HG03097 (cell line): ENCODE measurements at regions not wholly inside any gene's neighbourhood (a gene's known extent, or its start where the extent isn't known, plus 50 kb on each side); places are given as distances from the start of the nearest gene placed in this dataset.
"Not testable (repeated sequence)": the region's sequence is repeated elsewhere in the genome, so short reads cannot be mapped to it uniquely, and the experiment has no call there.

ENCODE experiments used
- ATAC-seq: cut with Tn5 transposase; IDR thresholded peaks from one replicate; pipeline ENCODE4 v1.9.1; 2021; ENCODE audit not compliant: unreplicated experiment, low FRiP score

DNA sequence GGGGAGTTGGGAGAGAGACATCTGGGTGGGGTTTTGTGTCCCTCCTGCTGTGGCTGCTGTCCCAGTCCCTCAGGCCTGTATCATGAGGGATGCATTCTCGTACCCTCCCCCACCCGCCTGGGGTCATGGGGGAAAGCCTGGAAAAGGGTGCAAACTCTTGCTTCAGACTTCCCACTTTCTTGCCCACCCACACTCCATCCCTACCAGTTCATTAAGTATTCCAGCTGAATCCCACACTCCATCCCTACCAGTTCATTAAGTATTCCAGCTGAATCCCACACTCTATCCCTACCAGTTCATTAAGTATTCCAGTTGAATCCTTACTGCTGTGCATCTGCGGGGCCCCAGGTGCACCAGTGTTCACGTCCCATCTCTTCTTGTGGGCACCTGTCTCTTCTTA, 116.3 kb downstream of the ACAA2 start:
- no peak for ATAC-seq

DNA sequence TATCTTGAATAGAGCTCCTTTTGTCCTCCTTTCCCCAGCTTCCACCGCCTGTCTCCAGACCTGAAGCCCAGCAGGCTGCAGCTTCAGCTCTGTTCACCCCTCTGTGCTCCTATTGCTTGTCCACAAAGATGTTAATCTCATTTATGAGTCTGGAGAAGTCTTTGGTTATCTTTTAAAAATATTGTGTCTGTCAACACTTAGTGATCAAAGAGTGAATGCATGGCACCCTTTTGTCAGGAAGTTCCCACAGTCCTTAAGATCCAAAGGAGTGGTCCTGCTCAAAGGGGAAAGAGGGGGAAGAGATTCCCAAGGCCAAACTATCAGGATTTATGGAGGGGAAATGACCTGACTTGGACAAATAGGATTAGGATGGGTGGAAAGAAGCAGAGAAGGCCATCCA, 118.9 kb downstream of the ACAA2 start:
- no peak for ATAC-seq

DNA sequence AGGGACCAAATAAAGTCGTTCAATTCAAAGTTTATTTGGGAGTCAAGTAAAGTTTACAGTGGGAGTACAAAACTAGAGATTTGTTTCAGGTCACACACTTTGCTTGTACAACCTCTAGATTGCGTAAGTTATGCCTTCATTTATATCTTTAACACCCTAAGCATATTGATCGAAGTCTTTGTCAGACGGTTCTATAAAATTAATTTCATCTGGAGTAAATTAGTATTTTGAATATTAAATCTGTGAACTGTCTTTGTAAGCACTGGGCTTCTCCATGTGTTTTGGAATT, 119.7 kb downstream of the ACAA2 start:
- ATAC-seq = no peak

DNA sequence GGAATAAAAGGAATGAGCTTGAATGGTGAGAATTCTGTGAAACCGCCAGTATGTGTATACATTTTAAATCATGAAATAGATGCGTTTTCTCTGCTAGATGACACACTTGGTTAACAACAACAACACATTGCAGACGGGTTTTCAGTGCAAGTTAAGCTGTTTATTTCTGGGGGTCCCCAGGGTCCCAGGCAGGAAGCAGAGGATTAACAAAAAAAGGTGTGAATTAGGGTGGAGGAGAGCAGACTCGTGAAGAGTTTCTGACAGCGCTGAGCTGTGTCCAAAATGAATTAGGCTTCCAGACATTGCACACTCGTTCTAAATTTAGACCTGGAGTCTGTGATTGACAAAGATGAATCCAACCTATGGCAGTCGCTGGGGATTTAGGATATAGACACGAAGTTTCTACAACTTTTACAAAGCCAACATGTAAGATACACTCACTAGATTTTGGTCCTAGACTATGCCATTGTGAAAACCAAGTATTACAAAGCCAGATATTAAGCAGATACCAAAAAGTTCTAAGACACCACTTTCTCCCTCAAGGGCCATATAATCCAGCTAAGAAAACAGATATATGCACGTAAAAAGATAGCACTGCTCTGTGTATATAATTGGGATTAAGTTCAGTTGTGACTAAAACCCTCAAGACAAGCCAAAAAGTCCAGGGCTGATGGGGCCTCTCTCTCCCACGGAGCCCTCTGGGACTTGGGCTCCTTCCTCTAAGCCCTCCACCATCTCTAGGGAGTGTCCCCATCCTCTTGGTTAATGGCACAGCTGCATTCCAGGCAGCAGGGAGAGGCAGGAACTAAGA, 120.2 kb downstream of the ACAA2 start:
- ATAC-seq = no peak

DNA sequence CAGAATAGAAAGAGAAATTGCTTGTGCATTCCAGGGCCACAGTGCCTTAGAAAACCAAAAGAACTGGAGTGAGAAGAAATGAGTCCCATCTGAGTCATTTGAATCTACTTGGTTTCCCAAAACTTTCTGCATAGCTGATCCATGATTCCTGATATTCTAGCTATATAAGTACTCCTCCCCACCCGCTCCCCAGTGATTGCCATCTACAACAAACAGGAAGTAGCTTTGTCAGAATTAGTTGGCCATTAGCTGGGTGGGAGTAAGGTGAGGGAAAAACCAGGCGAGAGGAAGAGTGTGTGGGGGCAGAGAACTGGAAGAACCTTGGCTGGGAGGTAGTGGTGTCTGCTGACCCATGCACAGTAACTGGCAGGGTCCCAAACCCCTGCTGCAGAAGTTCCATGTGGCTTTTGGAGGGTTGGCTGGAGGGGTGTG, 122.1 kb downstream of the ACAA2 start:
- no peak for ATAC-seq

DNA sequence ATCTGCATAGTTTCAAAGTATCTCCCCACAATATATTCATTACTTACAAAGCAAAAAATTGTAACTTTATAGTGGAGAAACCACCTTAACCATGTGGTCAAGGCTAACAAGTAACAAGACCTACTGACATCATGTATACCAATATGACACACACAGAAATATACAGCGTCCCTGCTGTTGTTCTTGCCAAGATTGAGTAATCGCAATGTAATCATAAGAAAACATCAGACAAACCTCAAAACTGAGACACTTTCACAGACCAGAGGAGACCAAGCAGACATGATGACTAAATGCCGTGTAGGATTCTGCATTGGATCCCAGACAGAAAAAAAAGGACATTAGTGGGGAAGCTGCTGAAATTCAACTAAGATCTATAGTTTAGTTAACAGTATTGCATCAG, 123.0 kb downstream of the ACAA2 start:
- ATAC-seq = no peak

DNA sequence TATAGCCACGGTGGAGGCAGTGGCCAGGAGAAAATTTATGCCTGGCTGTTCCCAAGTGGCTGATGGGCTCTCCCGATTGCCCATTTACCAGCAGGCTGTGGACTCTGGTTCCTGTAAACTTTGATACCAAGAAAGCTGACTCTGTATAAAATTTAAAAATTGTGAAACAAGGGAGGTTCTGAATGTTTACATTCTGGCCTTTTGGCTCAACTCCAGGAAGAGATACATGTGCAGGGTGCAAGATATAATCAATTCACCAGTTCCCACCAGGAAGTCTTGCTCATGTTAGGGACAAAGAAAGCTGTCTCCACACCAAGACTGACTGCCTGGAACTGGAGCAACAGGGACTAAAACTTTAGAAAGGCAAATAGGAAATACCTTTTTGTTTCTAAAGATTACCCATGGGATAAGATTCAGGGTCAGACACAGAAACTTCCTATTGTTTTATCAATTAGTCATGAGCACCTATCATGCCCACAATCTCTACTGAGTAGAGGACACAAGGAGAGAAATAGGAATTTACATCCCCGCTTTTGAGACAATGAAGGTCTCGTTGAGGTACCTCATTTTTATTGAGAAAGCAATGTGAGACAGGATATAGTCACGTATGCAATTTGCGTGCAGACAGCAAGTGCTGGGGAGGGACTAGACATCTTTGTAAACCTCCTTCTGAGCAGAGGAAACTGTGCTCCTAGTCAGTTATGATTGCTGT, 123.5 kb downstream of the LIPG start:
- ATAC-seq = no peak

DNA sequence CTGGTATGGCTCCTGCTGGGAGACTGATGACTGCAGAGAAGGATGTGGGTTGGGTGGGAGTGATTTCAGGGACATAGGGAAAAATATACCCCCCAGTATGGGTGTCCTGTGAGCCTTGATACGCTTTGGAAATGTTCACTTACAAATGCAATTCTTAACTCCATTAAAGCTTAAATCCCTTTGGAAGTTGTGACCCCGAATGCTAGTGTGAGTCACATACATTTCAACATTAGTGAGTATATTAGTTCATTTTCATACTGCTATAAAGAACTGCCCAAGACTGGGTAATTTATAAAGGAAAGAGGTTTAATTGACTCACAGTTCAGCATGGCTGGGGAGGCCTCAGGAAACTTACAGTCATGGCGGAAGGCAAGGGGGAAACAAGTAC, 120.9 kb downstream of the LIPG start:
- not testable (repeated sequence) for ATAC-seq

DNA sequence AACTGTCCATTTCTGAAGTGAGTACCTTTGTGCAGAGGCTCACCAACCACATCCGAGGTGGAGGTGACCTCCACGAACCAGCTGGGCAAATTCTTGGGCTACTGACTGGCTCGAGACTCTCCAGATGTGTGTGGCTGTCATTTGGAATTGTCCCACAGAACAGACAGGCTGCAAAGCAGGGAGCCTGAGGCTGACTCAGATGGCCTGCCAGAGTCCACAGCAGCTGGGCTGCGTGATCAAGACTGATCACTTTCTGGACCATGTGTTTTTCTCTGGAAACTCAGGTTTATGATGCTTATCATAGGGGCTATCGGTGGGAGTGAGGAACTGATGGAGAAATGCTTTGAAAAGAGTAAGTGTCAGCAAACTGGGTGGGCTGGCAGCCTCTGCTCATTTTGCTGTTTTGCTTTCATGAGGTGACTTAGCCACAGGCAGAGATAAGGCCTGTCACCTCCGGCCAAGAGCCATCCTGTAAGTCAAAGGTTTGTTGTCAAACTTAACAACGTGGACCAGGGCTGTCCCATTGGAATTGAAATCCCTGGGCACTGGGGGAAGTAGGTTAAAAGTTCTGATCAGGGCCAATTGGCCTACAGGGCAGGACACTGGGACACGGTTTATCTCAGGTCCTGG, 120.4 kb downstream of the LIPG start:
- no peak for ATAC-seq

DNA sequence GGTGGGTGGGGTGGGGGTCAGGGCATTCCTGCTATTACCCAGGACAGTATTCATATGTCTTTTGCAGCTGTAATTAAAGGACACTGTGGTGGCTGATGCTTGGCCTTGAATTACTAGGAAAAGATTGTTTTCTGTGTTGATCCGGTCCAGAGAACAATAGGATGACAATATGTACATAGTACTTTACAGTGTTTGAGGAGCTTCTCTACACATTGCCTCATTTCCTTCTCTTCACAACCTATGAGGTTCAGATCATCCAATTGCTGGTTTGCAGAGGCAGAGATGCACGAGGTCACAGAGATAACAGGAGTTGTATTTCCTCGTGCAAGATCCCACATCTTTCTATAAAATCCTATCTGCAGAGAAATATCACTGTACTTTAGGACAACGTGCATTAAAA, 119.5 kb downstream of the LIPG start:
- no peak for ATAC-seq

DNA sequence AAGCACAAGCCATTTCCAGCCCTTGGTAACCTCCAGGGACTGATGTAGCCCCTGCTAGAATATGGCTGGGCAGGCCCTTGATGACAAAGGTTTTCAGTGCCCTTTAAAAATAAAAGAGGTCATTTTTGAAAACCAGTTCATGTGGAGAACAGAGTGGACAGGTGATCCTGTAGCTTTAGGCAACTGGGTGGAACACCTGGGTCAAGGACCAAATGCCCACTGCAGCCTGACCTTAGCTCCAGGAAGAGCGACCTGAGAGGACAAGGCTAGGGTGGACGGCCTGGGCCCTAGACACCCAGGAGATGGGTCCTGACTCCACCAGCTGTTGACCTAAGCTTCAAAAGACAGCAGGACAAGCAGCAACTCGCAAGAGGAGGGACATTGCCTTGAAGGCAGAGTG, 116.6 kb downstream of the LIPG start:
- ATAC-seq = no peak

DNA sequence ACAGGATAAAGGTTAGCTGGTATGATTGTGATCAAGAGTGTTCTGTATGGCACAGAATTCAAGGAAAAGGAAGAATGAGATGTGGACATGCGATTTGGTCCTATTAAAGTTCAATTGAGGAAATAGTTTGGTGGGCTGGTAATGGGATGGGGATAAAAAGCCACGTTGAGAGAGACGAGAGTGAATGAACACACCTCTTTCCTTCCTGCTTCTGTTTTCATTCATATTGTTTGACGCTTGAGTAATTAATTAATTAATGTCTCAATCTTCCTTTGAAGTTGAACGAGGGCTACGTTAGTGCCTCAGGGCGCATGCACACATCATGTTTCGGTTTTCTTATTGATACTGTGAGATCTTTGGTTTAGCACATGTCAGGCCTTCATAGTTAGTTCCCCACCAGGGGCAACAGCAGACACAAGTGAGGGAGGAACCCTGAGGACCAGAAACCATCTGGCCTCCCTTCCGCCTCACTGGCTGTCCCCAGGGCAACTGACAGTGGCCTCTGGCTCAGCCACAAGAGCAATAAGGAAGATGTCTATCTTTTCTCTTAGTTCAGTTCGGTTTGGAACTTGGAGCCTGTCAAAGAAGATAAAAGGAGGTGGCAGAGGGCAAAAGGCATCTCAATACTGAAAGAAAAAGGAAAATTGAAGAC, 116.0 kb downstream of the LIPG start:
- peak; percentile 88 for ATAC-seq

DNA sequence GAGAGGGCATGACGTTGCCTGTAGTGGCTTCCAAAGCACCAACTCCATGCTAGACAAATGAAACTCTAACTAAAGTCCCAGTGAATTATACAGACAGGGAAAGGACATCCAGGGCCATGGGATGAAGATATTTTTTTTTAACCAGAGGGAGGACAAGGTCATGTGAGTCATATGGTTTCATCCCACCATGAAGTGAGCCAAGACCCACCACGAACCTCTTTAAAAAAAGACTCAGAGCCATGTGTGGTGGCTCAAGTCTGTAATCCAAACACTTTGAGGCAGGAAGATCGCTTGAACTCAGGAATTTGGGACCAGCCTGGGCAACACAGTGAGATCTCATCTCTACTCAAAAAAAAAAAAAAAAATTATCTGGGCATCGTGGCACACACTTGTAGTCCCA, 115.2 kb downstream of the LIPG start:
- no peak for ATAC-seq

DNA sequence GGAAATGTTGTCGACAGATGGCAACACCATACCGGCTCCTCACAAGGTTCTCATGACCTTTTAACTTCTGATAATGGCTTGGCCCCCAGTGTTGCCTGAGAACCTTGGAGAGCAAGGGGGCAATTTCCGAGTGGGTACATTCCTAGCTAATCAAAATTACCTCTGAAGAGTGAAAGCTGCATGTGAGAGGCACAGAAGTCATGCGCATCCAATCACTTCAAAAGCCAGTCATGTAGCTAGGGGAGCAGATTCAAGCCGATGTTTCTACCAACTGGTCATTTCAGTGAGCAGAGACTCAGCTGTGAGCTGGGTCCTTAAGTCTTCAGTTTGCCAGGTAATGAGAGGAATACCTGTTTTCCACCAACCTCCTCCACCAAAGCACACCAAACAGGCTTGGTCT, 111.4 kb downstream of the LIPG start:
- no peak for ATAC-seq

DNA sequence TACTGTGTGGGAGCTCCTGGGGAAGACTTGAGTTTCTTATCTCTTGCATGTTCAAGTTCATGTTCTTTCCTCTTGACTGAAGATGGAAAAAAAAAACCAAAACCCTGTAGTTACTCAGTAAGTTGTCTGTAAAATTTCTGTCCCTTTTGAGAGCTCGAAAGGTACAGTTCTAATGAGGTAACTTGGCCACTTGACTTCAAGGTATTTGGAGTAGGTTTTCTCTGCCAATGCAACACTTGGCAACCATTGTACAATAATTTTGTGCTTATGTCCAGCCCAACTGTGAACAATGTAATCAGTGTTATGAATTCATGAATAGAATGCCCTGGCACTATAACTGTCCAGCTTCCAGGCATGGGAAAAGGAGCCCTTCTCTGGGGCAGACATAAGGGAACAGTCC, 111.0 kb downstream of the LIPG start:
- no peak for ATAC-seq

DNA sequence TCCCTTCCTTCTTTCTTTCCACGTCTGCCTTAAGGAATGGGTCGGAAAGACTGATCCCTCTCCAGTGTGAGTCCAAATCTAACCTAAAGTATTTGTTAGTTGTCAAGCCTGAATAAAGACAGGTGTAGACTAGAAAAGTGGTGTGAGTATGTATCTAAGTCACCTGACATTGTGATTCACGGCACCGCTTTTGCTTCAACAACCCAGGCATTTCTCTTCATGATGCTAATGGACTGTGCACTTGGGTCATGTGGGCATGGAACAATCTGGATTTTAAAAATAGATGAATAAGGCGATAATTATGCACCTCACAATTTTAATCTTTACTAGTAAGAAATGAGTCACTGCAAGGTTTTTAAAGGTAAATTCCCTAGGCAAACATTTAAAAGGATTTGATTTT, 107.5 kb downstream of the LIPG start:
- no peak for ATAC-seq

DNA sequence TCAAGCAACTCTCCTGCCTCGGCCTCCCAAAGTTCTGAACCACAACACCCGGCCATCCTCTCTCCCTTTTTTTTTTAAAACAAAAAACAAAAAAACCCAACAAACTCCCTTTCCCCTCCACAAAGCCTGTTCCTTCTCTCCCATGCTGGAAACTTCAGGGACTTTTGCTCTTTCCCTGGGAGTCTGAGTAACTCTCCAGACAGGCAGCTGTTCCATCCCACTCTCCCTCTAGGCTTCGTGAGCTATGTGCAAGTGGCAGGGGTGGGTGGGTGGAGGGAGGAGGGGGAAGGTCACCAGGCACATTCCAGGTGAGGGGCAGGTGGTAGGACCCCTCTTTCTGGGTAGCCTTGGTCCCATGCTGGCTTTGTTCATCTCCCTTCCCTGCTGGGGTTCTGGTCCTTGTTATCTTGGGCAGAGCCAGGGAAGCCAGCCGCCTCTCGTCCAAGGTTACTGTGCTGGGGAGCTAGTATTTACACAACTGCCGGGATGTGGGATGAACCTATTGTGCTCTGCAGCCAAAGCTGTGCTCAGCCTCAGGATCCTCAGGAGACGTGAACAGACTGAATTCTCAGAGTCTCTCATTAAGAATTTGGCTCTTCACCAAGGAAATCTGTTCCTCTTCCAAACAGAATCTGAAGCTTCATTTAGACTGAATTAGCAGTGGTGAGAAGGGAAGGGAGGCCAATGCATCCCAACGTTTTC, 106.9 kb downstream of the LIPG start:
- no peak for ATAC-seq

DNA sequence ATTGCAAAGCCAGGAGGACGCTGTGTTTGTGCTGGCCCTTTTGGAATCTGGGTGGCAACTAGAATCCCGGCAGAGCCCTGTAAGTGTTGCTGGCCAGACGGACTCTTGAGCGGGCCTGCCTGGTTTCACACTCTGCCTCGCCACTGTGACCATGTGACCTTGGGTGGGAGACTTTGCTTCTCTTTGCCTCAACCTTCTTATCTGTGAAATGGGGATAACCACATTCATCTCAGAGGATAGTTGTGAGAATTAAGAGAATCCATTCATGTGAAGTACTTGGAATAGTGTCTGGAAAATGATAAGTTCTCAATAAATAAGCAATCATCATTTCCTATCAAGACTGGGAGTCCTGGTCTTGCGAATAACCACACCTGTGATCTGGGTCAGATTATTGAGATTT, 105.6 kb downstream of the LIPG start:
- ATAC-seq = no peak

DNA sequence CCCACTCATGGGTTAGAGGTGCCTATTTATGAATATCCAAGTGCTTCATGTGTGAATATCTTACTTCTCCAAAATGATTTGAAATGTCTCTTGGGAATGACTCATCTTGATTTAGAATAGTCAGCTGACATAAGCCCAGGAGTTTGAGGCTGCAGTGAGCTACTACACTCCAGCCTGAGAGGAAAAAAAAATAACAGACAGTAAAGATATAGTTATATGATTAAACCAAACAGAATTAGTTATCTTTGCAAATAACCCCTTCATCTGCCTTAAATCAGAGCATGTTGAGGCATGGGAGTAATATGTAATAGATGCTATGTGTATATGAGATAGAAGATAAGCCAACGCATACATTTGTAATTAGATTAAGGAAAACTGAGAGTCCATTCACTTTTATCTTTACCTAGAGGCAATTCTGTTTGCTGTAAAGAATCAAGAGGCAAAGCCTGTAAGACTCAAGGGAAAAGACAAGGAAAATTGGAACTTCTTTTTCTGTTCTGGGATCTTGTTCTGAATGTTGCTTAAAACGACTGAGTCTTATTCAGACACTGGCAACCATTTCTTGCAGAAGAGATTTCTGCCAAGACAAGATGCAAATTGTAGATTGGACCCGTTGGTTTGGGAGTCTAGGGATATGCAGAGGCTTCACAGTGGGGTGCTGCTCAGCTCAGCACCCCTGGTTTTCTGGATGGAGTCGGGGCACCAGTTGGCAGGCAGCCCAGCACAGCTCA, 104.4 kb downstream of the LIPG start:
- ATAC-seq = no peak
